ENCODE measurements at regions not wholly inside any gene's neighbourhood (a gene's known extent, or its start where the extent isn't known, plus 50 kb on each side); places are given as distances from the start of the nearest gene placed in this dataset.

- in situ Hi-C loops (cut with HindIII; ENCODE audit: low pct_unique_long_range_greater_than_20kb, low sequenced_read_pairs), result no loop called here
- no peak for DNase-seq (ENCODE audit: low read depth in 1 of 2, low spot score in 1 of 2)
- TF ChIP-seq JUND (IDR thresholded peaks at IDR 0.05; ENCODE audit: low read depth), result no peak
These were observed 58.3 kb upstream of the PRKX start for GRCh38 chrX:3771766-3772165.

GRCh38 chrX:3768881-3769280 lies 55.4 kb upstream of the PRKX start:
- TF ChIP-seq JUND (IDR thresholded peaks at IDR 0.05; ENCODE audit: low read depth), result no peak
- in situ Hi-C loops (cut with HindIII; ENCODE audit: low pct_unique_long_range_greater_than_20kb, low sequenced_read_pairs), result no loop called here
- no peak for DNase-seq (ENCODE audit: low read depth in 1 of 2, low spot score in 1 of 2)
